ENCODE measurements at regions not wholly inside any gene's neighbourhood (a gene's known extent, or its start where the extent isn't known, plus 50 kb on each side); places are given as distances from the start of the nearest gene placed in this dataset.

DNA sequence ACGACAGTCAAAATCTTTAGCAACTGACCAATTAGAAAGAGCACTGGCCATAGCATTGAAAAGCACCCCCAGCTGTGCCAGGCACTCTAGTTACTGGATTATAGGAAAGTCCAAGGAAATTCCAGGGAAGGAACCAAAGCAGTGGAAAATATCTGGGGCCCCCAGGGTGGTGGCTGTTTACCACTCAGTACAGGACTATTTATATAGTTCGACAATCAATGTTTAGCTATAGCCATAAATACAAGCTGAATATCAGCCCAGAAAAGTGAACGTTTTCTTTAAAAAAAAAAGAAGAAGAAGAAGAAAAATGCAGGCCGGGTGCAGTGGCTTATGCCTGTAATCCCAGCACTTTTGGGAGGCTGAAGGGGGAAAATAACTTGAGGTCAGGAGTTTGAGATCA lies 55.2 kb upstream of the UBAC2 start:
- ChIA-PET CTCF (no interaction called here), POLR2A (ENCODE audit: unreplicated experiment) (interaction anchor here (0.7 kb wide), 1 partner anchor 704 kb away, joined by 4 read pairs; no protein-coding TSS in a partner anchor)
- Histone ChIP-seq H2BK5ac (ENCODE audit: low read depth, low read length, poor library complexity, severe bottlenecking) (no peak overlapping the region), H3K4me2 (ENCODE audit: low read depth, low read length) (no peak overlapping the region), H3K36me3 (ENCODE audit: control insufficient read depth, insufficient read depth, low read length) (no peaks in the 10 kb centered on the region), H2AK5ac (ENCODE audit: low read depth, low read length) (no peak overlapping the region), H3K27me3 (ENCODE audit: control insufficient read depth, insufficient read depth, low read length) (peaks cover 7% of the 10 kb centered on the region; the same call in 1 of the 2 replicates), H4K91ac (ENCODE audit: insufficient read depth, low read depth, low read length) (no peak overlapping the region), H3K4me1 (ENCODE audit: control insufficient read depth, insufficient read depth, low read length) (no peaks in the 10 kb centered on the region), H3K79me1 (ENCODE audit: low read depth in 1 of 2, low read length in 2 of 2) (no peaks in the 10 kb centered on the region), H4K5ac (ENCODE audit: low read depth, low read length) (no peak overlapping the region), H3K4me3 (ENCODE audit: insufficient read depth, low read depth, low read length) (no peak overlapping the region), H3K9me3 (ENCODE audit: control insufficient read depth, insufficient read depth, low read length) (peaks cover 3% of the 10 kb centered on the region; the same call in 1 of the 2 replicates), H4K8ac (ENCODE audit: low read depth in 2 of 2, low read length in 2 of 2) (no peak overlapping the region), H3K14ac (replicated peaks; ENCODE audit: low read depth, low read length) (no peak overlapping the region), H3K27ac (ENCODE audit: insufficient read depth, low read length) (no peak overlapping the region), H3K4ac (ENCODE audit: low read depth, low read length) (no peak overlapping the region), H2AFZ (replicated peaks; ENCODE audit: low read length, poor library complexity) (no peak overlapping the region), H3K9me1 (ENCODE audit: insufficient read depth, low read length) (no peaks in the 10 kb centered on the region), H4K20me1 (ENCODE audit: insufficient read depth, low read length) (no peaks in the 10 kb centered on the region), H2BK15ac (ENCODE audit: low read depth, low read length) (no peak overlapping the region), H3K23ac (ENCODE audit: low read depth, low read length) (no peak overlapping the region), H3K56ac (ENCODE audit: extremely low read depth, insufficient read depth, low read length) (no peak overlapping the region), H2BK120ac (ENCODE audit: low read depth, low read length) (no peak overlapping the region), H2BK20ac (ENCODE audit: low read depth, low read length) (no peak overlapping the region), H3K9ac (ENCODE audit: low read depth, low read length) (no peak overlapping the region), H3K18ac (ENCODE audit: low read depth, low read length) (no peak overlapping the region), H2AK9ac (replicated peaks; ENCODE audit: low read depth, low read length, poor library complexity) (no peak overlapping the region)
- no CpG with 5 or more reads among the region's 4 CpGs for WGBS, 2 experiments (ENCODE audit: extremely low coverage in 2 of 2, insufficient read length in 1 of 2)
- dilution Hi-C loops (cut with HindIII; ENCODE audit: low sequenced_read_pairs, unreplicated experiment) = no loop called here
- no TSS peak for BruUV-seq (replicated peaks)
- DNase-seq = no peak
- intact Hi-C loops (cut with micrococcal nuclease) = loop anchor here (5.0 kb wide), 1 partner anchor 38 kb away; no protein-coding TSS in a partner anchor
- in situ Hi-C loops (cut with MboI; ENCODE audit: low sequenced_read_pairs) = no loop called here
- TF ChIP-seq, protein P1, sequence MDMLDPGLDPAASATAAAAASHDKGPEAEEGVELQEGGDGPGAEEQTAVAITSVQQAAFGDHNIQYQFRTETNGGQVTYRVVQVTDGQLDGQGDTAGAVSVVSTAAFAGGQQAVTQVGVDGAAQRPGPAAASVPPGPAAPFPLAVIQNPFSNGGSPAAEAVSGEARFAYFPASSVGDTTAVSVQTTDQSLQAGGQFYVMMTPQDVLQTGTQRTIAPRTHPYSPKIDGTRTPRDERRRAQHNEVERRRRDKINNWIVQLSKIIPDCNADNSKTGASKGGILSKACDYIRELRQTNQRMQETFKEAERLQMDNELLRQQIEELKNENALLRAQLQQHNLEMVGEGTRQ (IDR thresholded peaks at IDR 0.05; ENCODE audit: low read depth, low read length) = no peak
- TF ChIP-seq RAD21 (IDR thresholded peaks at IDR 0.05; ENCODE audit: low read length) (no peak), RCOR1 (IDR thresholded peaks at IDR 0.05; ENCODE audit: insufficient replicate concordance, low read length) (no peak), MXI1 (IDR thresholded peaks at IDR 0.05; ENCODE audit: borderline replicate concordance, low read depth, low read length) (no peak), POLR2A (IDR thresholded peaks at IDR 0.05; ENCODE audit: low read depth, low read length) (no peak), NFE2L2 (IDR thresholded peaks at IDR 0.05; ENCODE audit: low read depth, low read length) (no peak), SMC3 (IDR thresholded peaks at IDR 0.05; ENCODE audit: low read depth, low read length) (no peak), BHLHE40 (IDR thresholded peaks at IDR 0.05; ENCODE audit: low read depth, low read length) (no peak), MAFK (IDR thresholded peaks at IDR 0.05; ENCODE audit: low read depth, low read length) (no peak), RFX5 (IDR thresholded peaks at IDR 0.05; ENCODE audit: low read depth, low read length) (no peak), CEBPB (IDR thresholded peaks at IDR 0.05; ENCODE audit: low read depth, low read length) (no peak), MAZ (IDR thresholded peaks at IDR 0.05; ENCODE audit: borderline replicate concordance, low read depth, low read length) (no peak), CHD1 (IDR thresholded peaks at IDR 0.05; ENCODE audit: low read depth, low read length) (no peak), FOS (IDR thresholded peaks at IDR 0.05; ENCODE audit: low read depth, low read length) (no peak)
- TF ChIP-seq, protein P2, sequence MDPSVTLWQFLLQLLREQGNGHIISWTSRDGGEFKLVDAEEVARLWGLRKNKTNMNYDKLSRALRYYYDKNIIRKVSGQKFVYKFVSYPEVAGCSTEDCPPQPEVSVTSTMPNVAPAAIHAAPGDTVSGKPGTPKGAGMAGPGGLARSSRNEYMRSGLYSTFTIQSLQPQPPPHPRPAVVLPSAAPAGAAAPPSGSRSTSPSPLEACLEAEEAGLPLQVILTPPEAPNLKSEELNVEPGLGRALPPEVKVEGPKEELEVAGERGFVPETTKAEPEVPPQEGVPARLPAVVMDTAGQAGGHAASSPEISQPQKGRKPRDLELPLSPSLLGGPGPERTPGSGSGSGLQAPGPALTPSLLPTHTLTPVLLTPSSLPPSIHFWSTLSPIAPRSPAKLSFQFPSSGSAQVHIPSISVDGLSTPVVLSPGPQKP (IDR thresholded peaks at IDR 0.05; ENCODE audit: borderline replicate concordance, low read depth, low read length) = no peak
- TF ChIP-seq, protein P3, sequence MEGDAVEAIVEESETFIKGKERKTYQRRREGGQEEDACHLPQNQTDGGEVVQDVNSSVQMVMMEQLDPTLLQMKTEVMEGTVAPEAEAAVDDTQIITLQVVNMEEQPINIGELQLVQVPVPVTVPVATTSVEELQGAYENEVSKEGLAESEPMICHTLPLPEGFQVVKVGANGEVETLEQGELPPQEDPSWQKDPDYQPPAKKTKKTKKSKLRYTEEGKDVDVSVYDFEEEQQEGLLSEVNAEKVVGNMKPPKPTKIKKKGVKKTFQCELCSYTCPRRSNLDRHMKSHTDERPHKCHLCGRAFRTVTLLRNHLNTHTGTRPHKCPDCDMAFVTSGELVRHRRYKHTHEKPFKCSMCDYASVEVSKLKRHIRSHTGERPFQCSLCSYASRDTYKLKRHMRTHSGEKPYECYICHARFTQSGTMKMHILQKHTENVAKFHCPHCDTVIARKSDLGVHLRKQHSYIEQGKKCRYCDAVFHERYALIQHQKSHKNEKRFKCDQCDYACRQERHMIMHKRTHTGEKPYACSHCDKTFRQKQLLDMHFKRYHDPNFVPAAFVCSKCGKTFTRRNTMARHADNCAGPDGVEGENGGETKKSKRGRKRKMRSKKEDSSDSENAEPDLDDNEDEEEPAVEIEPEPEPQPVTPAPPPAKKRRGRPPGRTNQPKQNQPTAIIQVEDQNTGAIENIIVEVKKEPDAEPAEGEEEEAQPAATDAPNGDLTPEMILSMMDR (conservative IDR thresholded peaks at IDR 0.05; ENCODE audit: low read depth, low read length) = no peak
- no peak for ATAC-seq (ENCODE audit: low read depth)
